ENCODE measurements at regions not wholly inside any gene's neighbourhood (a gene's known extent, or its start where the extent isn't known, plus 50 kb on each side); places are given as distances from the start of the nearest gene placed in this dataset.

DNA sequence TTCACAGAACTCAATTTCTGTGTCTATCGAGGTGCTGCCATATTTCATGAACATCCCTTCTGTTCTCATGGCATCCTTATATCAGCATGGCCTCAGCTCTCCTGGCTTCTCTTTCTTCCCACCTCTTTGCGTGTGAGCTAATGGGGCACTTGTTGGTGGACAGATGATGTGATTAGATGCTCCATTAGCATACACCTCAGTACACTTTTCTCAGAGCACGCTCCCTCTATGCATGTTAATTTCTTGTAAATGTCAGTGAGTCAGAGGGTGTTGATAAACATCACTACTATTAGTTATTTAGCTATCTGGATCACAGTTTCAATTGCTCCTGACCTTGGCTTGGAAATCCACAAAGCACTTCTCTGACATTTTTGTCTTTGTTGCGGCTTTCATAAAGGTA lies 159.4 kb downstream of the CD8B2 start:
- TF ChIP-seq, protein P1, sequence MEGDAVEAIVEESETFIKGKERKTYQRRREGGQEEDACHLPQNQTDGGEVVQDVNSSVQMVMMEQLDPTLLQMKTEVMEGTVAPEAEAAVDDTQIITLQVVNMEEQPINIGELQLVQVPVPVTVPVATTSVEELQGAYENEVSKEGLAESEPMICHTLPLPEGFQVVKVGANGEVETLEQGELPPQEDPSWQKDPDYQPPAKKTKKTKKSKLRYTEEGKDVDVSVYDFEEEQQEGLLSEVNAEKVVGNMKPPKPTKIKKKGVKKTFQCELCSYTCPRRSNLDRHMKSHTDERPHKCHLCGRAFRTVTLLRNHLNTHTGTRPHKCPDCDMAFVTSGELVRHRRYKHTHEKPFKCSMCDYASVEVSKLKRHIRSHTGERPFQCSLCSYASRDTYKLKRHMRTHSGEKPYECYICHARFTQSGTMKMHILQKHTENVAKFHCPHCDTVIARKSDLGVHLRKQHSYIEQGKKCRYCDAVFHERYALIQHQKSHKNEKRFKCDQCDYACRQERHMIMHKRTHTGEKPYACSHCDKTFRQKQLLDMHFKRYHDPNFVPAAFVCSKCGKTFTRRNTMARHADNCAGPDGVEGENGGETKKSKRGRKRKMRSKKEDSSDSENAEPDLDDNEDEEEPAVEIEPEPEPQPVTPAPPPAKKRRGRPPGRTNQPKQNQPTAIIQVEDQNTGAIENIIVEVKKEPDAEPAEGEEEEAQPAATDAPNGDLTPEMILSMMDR (conservative IDR thresholded peaks at IDR 0.05; ENCODE audit: low read length), result no peak
- no peak for TF ChIP-seq EZH2phosphoT487 (IDR thresholded peaks at IDR 0.05; ENCODE audit: borderline replicate concordance, low read depth, low read length)

Data from OCI-LY7 (cell line).